K562 (cell line): ENCODE measurements at regions not wholly inside any gene's neighbourhood (a gene's known extent, or its start where the extent isn't known, plus 50 kb on each side); places are given as distances from the start of the nearest gene placed in this dataset.

Source experiments
- ATAC-seq: fragments of 200-7000 bp; cut with Tn5 transposase; 3 replicates; pipeline ENCODE4 v1.9.1; 2020; ENCODE audit warnings: moderate library complexity
- BruUV-seq: library from RNA; stranded (reverse); fragments of 400-500 nt; replicated peaks from 2 replicates; lab custom pipeline; 2021; lab: Mats Ljungman, UMichigan
- CTCF ChIA-PET: fragments of 300-600 bp; formaldehyde crosslinking; extraction: SDS; loops from one replicate; lab custom pipeline; 2021; ENCODE audit warnings: low intra/inter-chr PET ratio; lab: Yijun Ruan, JAX
- POLR2A ChIA-PET: fragments of 300-600, 350-650 bp; sonication (Branson Sonifier 250); formaldehyde crosslinking; extraction: SDS; loops from one replicate; lab custom pipeline; 2021; ENCODE audit warnings: antibody characterized with exemption, inconsistent platforms; lab: Yijun Ruan, JAX
- DNase-seq, 4 experiments: peaks; one replicate each; pipeline versions ENCODE4 v3.0.0 to v3.0.0-alpha.2; 2011 to 2018; ENCODE audit warnings: low spot score in 3 of 4, mixed read lengths in 3 of 4; ENCODE audit errors: extremely low read depth in 1 of 4
- FAIRE-seq: peaks from 2 replicates; lab custom pipeline; 2011; peaks lifted over from hg19 to GRCh38; lab: Jason Lieb, UNC
- H2AFZ ChIP-seq: 2 replicates; pipeline ENCODE4 v1.6.0; 2011; ENCODE audit warnings: low read depth, low read length, control low read depth, inconsistent platforms
- H3K27ac ChIP-seq: fragments of 200-600 bp; 3 replicates; pipeline ENCODE4 v1.8.0; 2011; ENCODE audit warnings: low read depth, mild to moderate bottlenecking, control low read depth, inconsistent platforms, low read length, moderate library complexity, mixed read lengths; ENCODE audit errors: extremely low read depth
- H3K27me3 ChIP-seq, 2 experiments: fragments of 300-600 bp in 1 of 2; 2 replicates in 1 of 2; 3 replicates in 1 of 2; pipeline versions ENCODE4 v1.6.0 to v1.8.0; 2011; ENCODE audit warnings: inconsistent platforms in 2 of 2, low read length in 2 of 2, mild to moderate bottlenecking in 1 of 2, mixed read lengths in 1 of 2, moderate library complexity in 1 of 2; ENCODE audit not compliant: control insufficient read depth in 2 of 2, insufficient read depth in 2 of 2
- H3K36me3 ChIP-seq: fragments of 300-600 bp; 3 replicates; pipeline ENCODE4 v1.8.0; 2011; ENCODE audit warnings: mild to moderate bottlenecking, low read length, inconsistent platforms; ENCODE audit not compliant: control insufficient read depth, insufficient read depth
- H3K4me1 ChIP-seq, 2 experiments: fragments of 200-600 bp in 1 of 2; replicated peaks in 1 of 2; 2 replicates in 1 of 2; 3 replicates in 1 of 2; pipeline versions ENCODE4 v1.5.1 to v1.8.0; 2011; ENCODE audit warnings: inconsistent platforms in 2 of 2, low read length in 2 of 2, mild to moderate bottlenecking in 1 of 2, mixed read lengths in 1 of 2, moderate library complexity in 1 of 2; ENCODE audit not compliant: control insufficient read depth in 2 of 2, insufficient read depth in 2 of 2
- H3K4me2 ChIP-seq: 2 replicates; pipeline ENCODE4 v1.6.1; 2011; ENCODE audit warnings: low read length, control low read depth, inconsistent platforms, mixed read lengths; ENCODE audit not compliant: insufficient read depth
- H3K4me3 ChIP-seq: fragments of 200-600 bp; sonication (generic), shearing (Covaris generic); 2 replicates; pipeline ENCODE4 v1.5.1; 2016; ENCODE audit warnings: control low read depth, inconsistent platforms
- H3K79me2 ChIP-seq: fragments of 200-600 bp; 3 replicates; pipeline ENCODE4 v1.8.0; 2011; ENCODE audit warnings: low read length, inconsistent platforms; ENCODE audit not compliant: control insufficient read depth, insufficient read depth
- H3K9ac ChIP-seq, 2 experiments: 2 replicates each; pipeline versions ENCODE4 v1.6.0 to v1.6.1; 2011; ENCODE audit warnings: low read depth in 2 of 2, low read length in 2 of 2, control low read depth in 1 of 2, inconsistent platforms in 1 of 2, mild to moderate bottlenecking in 1 of 2, mixed read lengths in 1 of 2; ENCODE audit not compliant: insufficient read depth in 1 of 2
- H3K9me1 ChIP-seq: one replicate; pipeline ENCODE4 v1.6.0; 2011; ENCODE audit warnings: inconsistent platforms, mild to moderate bottlenecking, low read length, moderate library complexity; ENCODE audit not compliant: control insufficient read depth, insufficient read depth
- H3K9me3 ChIP-seq: replicated peaks from 2 replicates; pipeline ENCODE4 v1.5.1; 2011; ENCODE audit warnings: low read depth, low read length, inconsistent platforms; ENCODE audit not compliant: control insufficient read depth, insufficient read depth
- H4K20me1 ChIP-seq: replicated peaks from 2 replicates; pipeline ENCODE4 v1.6.1; 2011; ENCODE audit warnings: low read length, inconsistent platforms, mixed read lengths; ENCODE audit not compliant: control insufficient read depth, insufficient read depth
- CSDE1 ChIP-seq, 2 experiments: fragments of 450-650 bp; IDR thresholded peaks; 2 replicates each; pipeline ENCODE4 v1.6.1; 2016; ENCODE audit warnings: mild to moderate bottlenecking in 1 of 2
- ELF2 ChIP-seq: fragments of 250-450 bp; sonication (Bioruptor Pico); IDR thresholded peaks from 2 replicates; pipeline ENCODE4 v1.5.0; 2021; ENCODE audit warnings: mild to moderate bottlenecking
- ETV6 ChIP-seq, 3 experiments: fragments of 150-350 bp in 1 of 3; sonication (generic) in 1 of 3; formaldehyde crosslinking in 1 of 3; IDR thresholded peaks; 2 replicates each; pipeline versions ENCODE4 v1.6.1 to v1.8.0; 2014 to 2022; ENCODE audit warnings: borderline replicate concordance in 2 of 3, low read depth in 2 of 3, antibody characterized with exemption in 1 of 3, low read length in 1 of 3, mild to moderate bottlenecking in 1 of 3, missing genetic modification reagents in 1 of 3
- FOS ChIP-seq: IDR thresholded peaks from 3 replicates; pipeline ENCODE4 v1.6.1; 2011; ENCODE audit not compliant: insufficient read length; ENCODE audit errors: extremely low read depth
- FOXK1 ChIP-seq: sonication (generic); formaldehyde crosslinking; IDR thresholded peaks from 2 replicates; pipeline ENCODE4 v1.8.0; 2022; ENCODE audit warnings: missing genetic modification reagents, mild to moderate bottlenecking, borderline replicate concordance
- HNRNPLL ChIP-seq: fragments of 200-400 bp; formaldehyde crosslinking; IDR thresholded peaks from 2 replicates; pipeline ENCODE4 v1.6.1; 2017; ENCODE audit warnings: low read length, low read depth, mild to moderate bottlenecking; ENCODE audit not compliant: poor library complexity, severe bottlenecking
- HOMEZ ChIP-seq: fragments of 250-450 bp; sonication (Bioruptor Pico); IDR thresholded peaks from 2 replicates; pipeline ENCODE4 v1.4.0; 2020; ENCODE audit warnings: mild to moderate bottlenecking, moderate library complexity
- LEF1 ChIP-seq: fragments of 450-650 bp; IDR thresholded peaks from 2 replicates; pipeline ENCODE4 v1.6.1; 2016; ENCODE audit warnings: mild to moderate bottlenecking
- NFIC ChIP-seq: fragments of 450-650 bp; IDR thresholded peaks from 2 replicates; pipeline ENCODE4 v1.6.1; 2017; ENCODE audit warnings: mild to moderate bottlenecking, inconsistent platforms
- SRSF3 ChIP-seq: fragments of 200-400 bp; formaldehyde crosslinking; IDR thresholded peaks from 2 replicates; pipeline ENCODE4 v1.6.1; 2016; ENCODE audit warnings: mild to moderate bottlenecking, low read length, moderate library complexity; ENCODE audit not compliant: insufficient read depth
- TAF1 ChIP-seq: IDR thresholded peaks from 2 replicates; pipeline ENCODE4 v1.6.1; 2011; ENCODE audit warnings: mild to moderate bottlenecking, low read length, moderate library complexity; ENCODE audit not compliant: insufficient read depth, control insufficient read depth, severe bottlenecking; ENCODE audit errors: extremely low read depth
- TEAD1 ChIP-seq, 2 experiments: fragments of 450-650 bp in 1 of 2; sonication (generic) in 1 of 2; formaldehyde crosslinking; IDR thresholded peaks; 2 replicates each; pipeline versions ENCODE4 v1.4.0 to v1.8.0; 2020 to 2022; ENCODE audit warnings: mild to moderate bottlenecking in 2 of 2, missing genetic modification reagents in 1 of 2
- ZNF764 ChIP-seq: fragments of 250-450 bp; sonication (Bioruptor Pico); IDR thresholded peaks from 2 replicates; pipeline ENCODE4 v1.4.0; 2020; ENCODE audit warnings: low read depth, mild to moderate bottlenecking, moderate library complexity
- WGBS: fragments of 100-300 bp; shearing (Covaris generic); methylation state at CpG from one replicate; pipeline ENCODE4 v1.1.6; 2016; ENCODE audit warnings: low coverage, mixed read lengths; ENCODE audit not compliant: insufficient coverage; ENCODE audit errors: missing lambda C conversion rate; 5-methylcytosine and 5-hydroxymethylcytosine counted together
- in situ Hi-C: fragments of 300-500 bp; cut with MboI; formaldehyde crosslinking; loops from 4 replicates; pipeline ENCODE4 v1.15.0; 2018; ENCODE audit warnings: inconsistent platforms, mixed read lengths
- intact Hi-C: fragments of 100-400 bp; cut with micrococcal nuclease; formaldehyde crosslinking; loops from 2 replicates; pipeline ENCODE4 v1.14.2; 2022

GRCh38 chr3:72354486-72354885, 493.8 kb downstream of the SHQ1 start (continued):
- TF ChIP-seq ETV6 (IDR thresholded peaks at IDR 0.05; ENCODE audit: borderline replicate concordance in 1 of 2, low read depth in 2 of 2, low read length in 1 of 2) (no peak), ETV6 (CRISPR knock-in tag; IDR thresholded peaks at IDR 0.05; ENCODE audit: borderline replicate concordance) (no peak), NFIC (no peak), FOS (no peak)

DNA sequence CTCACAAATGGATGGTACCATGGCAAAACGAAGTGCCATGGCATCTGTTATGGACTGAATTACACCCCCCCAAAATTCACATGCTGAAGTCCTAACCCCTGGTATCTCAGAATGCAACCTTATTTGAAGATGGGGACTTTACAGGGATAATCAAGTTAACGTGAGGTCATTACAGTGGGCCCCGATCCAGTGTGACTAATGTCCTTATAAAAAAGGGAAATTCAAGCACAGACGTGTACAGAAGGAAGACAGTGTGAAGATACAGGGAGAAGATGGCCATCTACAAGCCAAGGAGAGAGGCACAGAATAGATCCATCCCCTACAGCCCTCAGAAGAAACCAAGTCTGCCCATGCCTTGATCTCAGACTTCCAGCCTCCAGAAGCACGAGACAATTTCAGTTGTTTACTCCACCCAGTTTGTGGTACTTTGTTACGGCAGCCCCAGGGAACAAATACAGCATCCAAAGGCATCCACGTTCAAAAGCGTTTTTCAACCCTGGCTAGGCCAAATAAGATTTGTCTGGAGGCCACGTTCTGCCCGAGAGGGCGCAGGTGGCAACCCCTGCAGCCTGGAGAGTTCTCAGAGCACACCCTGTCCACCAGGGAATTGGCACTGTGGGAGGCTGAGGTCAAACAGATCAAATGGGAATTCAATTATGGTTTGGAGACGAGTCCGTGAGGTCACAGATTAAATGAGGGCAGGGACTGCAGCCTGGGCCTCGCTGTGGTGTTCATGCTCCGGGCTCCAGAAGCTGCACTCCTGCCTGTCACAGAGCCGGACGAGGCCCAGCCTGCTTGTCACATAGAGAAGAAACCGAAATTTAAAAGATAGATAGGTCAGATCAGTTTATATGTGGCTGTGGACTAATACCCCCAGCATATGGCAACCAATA, 494.8 kb downstream of the SHQ1 start:
- BruUV-seq: no TSS peak
- 65% methylated on average over 16 of the region's 18 CpGs for WGBS
- peak overlapping the region; percentile 51; the same call in 1 of the 2 replicates for H2AFZ ChIP-seq
- TF ChIP-seq TEAD1 (CRISPR knock-in tag; IDR thresholded peaks at IDR 0.05) (no peak), TAF1 (no peak), HOMEZ (CRISPR knock-in tag) (no peak), SRSF3 (no peak), HNRNPLL (no peak), CSDE1 (IDR thresholded peaks at IDR 0.05) (no peak), ZNF764 (CRISPR knock-in tag) (no peak), ELF2 (no peak), FOXK1 (CRISPR knock-in tag) (no peak), LEF1 (no peak)
- TF ChIP-seq, all 486 proteins: peak for 0
- no peaks in the 10 kb centered on the region for H3K36me3 ChIP-seq
- H4K20me1 ChIP-seq: no peaks in the 10 kb centered on the region
- H3K9me3 ChIP-seq: no peaks in the 10 kb centered on the region
- H3K9ac ChIP-seq: peak overlapping the region in 1 of 2 experiments; percentile 65; a peak in 1 of 4 replicates
- no peaks in the 10 kb centered on the region; a peak in 2 of 5 replicates for H3K4me1 ChIP-seq
- no peak for FAIRE-seq
- no peak for DNase-seq
- ATAC-seq: no peak
- no peak overlapping the region for H3K4me3 ChIP-seq
- ChIA-PET CTCF (no interaction called here), POLR2A (interaction anchor here (0.8 kb wide), 1 partner anchor 54 kb away, joined by 3 read pairs; no protein-coding TSS in a partner anchor)
- no peaks in the 10 kb centered on the region for H3K79me2 ChIP-seq
- H3K4me2 ChIP-seq: no peak overlapping the region
- intact Hi-C loops: no loop called here
- H3K27me3 ChIP-seq: no peaks in the 10 kb centered on the region
- no peak overlapping the region for H3K27ac ChIP-seq
- in situ Hi-C loops: no loop called here
- H3K9me1 ChIP-seq: no peaks in the 10 kb centered on the region
